ENCODE measurements at regions not wholly inside any gene's neighbourhood (a gene's known extent, or its start where the extent isn't known, plus 50 kb on each side); places are given as distances from the start of the nearest gene placed in this dataset.
A peak's percentile ranks its signal among the peaks of the same experiment; 100 is the strongest.

DNA sequence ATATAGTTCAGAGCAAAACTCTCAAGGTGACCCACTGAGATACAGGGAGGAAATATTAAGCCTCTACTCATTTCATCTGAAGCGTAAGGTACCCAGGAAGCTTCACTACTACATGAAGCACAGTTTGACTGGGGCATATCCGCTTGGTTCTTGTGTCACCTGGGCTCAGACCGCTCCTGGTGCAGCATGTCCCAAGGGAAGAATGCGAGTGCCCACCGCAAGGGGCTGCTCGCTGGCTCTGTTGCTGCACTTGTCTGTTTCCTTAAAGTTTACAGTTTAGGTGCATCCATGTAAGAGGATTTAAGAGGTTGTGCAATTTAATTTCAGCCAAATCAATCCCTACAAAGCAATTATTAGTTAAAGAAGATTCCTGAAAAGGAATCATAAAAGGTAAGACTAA is 507.8 kb downstream of the FBXO15 start:
- no peak overlapping the region for H3K4me3 Mint-ChIP-seq
- H3K27ac ChIP-seq (ENCODE audit: low read depth in 1 of 2, low read length in 2 of 2) = no peak overlapping the region
- no peak overlapping the region for H2AFZ ChIP-seq (ENCODE audit: insufficient read depth, low read depth, low read length, poor library complexity, severe bottlenecking)
- H3K9ac ChIP-seq (ENCODE audit: insufficient read depth, low read length, poor library complexity, severe bottlenecking) = no peak overlapping the region
- peak overlapping the region in 1 of 7 donors; percentile 63 for H3K27ac Mint-ChIP-seq
- H3K27me3 ChIP-seq (ENCODE audit: control insufficient read depth in 2 of 2, insufficient read depth in 2 of 2, low read length in 2 of 2) = no peaks in the 10 kb centered on the region
- H3K9me3 Mint-ChIP-seq = peaks cover 0 to 2% (median 0%) of the 10 kb centered on the region in 7 donors
- H3K4me1 ChIP-seq (ENCODE audit: control insufficient read depth in 1 of 2, insufficient read depth in 2 of 2, low read length in 2 of 2) = no peaks in the 10 kb centered on the region
- no peaks in the 10 kb centered on the region for H3K4me1 Mint-ChIP-seq
- no peaks in the 10 kb centered on the region for H3K79me2 ChIP-seq (ENCODE audit: insufficient read depth, low read length)
- intact Hi-C loops (cut with micrococcal nuclease) = no loop called here
- H3K36me3 ChIP-seq (replicated peaks in 1 of 2; ENCODE audit: control insufficient read depth in 1 of 2, insufficient read depth in 2 of 2, low read length in 2 of 2) = no peaks in the 10 kb centered on the region
- H3K9me3 ChIP-seq (replicated peaks in 1 of 2; ENCODE audit: control insufficient read depth in 1 of 2, insufficient read depth in 1 of 2, low read length in 2 of 2) = no peaks in the 10 kb centered on the region
- no peaks in the 10 kb centered on the region for H4K20me1 ChIP-seq (ENCODE audit: insufficient read depth, low read length)
- TF ChIP-seq, protein P1, sequence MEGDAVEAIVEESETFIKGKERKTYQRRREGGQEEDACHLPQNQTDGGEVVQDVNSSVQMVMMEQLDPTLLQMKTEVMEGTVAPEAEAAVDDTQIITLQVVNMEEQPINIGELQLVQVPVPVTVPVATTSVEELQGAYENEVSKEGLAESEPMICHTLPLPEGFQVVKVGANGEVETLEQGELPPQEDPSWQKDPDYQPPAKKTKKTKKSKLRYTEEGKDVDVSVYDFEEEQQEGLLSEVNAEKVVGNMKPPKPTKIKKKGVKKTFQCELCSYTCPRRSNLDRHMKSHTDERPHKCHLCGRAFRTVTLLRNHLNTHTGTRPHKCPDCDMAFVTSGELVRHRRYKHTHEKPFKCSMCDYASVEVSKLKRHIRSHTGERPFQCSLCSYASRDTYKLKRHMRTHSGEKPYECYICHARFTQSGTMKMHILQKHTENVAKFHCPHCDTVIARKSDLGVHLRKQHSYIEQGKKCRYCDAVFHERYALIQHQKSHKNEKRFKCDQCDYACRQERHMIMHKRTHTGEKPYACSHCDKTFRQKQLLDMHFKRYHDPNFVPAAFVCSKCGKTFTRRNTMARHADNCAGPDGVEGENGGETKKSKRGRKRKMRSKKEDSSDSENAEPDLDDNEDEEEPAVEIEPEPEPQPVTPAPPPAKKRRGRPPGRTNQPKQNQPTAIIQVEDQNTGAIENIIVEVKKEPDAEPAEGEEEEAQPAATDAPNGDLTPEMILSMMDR (IDR thresholded peaks at IDR 0.05) = no peak
- 86% methylated on average over 4 of the region's 6 CpGs for WGBS (ENCODE audit: insufficient coverage)
- no peaks in the 10 kb centered on the region for H3K27me3 Mint-ChIP-seq (ENCODE audit: low read depth in 3 of 3)
- no peak overlapping the region for H3K4me2 ChIP-seq (replicated peaks; ENCODE audit: extremely low read depth, low read length, poor library complexity, severe bottlenecking)
- H3K36me3 Mint-ChIP-seq = no peaks in the 10 kb centered on the region
- no peak for DNase-seq
- no peak overlapping the region for H3K4me3 ChIP-seq (replicated peaks in 1 of 3; ENCODE audit: low read depth in 2 of 3, low read length in 3 of 3)

GRCh38 chr18:73638709-73639108 is 508.9 kb downstream of the FBXO15 start:
- Histone ChIP-seq H3K27me3 (ENCODE audit: control insufficient read depth in 2 of 2, insufficient read depth in 2 of 2, low read length in 2 of 2) (no peaks in the 10 kb centered on the region), H3K9ac (ENCODE audit: insufficient read depth, low read length, poor library complexity, severe bottlenecking) (no peak overlapping the region), H3K27ac (ENCODE audit: low read depth in 1 of 2, low read length in 2 of 2) (no peak overlapping the region), H3K4me2 (replicated peaks; ENCODE audit: extremely low read depth, low read length, poor library complexity, severe bottlenecking) (no peak overlapping the region), H3K36me3 (replicated peaks in 1 of 2; ENCODE audit: control insufficient read depth in 1 of 2, insufficient read depth in 2 of 2, low read length in 2 of 2) (no peaks in the 10 kb centered on the region), H2AFZ (ENCODE audit: insufficient read depth, low read depth, low read length, poor library complexity, severe bottlenecking) (no peak overlapping the region), H3K9me3 (replicated peaks in 1 of 2; ENCODE audit: control insufficient read depth in 1 of 2, insufficient read depth in 1 of 2, low read length in 2 of 2) (no peaks in the 10 kb centered on the region), H4K20me1 (ENCODE audit: insufficient read depth, low read length) (no peaks in the 10 kb centered on the region), H3K4me1 (ENCODE audit: control insufficient read depth in 1 of 2, insufficient read depth in 2 of 2, low read length in 2 of 2) (no peaks in the 10 kb centered on the region), H3K4me3 (replicated peaks in 1 of 3; ENCODE audit: low read depth in 2 of 3, low read length in 3 of 3) (no peak overlapping the region), H3K79me2 (ENCODE audit: insufficient read depth, low read length) (no peaks in the 10 kb centered on the region)
- no peaks in the 10 kb centered on the region for H3K36me3 Mint-ChIP-seq
- H3K4me1 Mint-ChIP-seq = no peaks in the 10 kb centered on the region
- H3K9me3 Mint-ChIP-seq = peaks cover 0 to 2% (median 0%) of the 10 kb centered on the region in 7 donors
- intact Hi-C loops (cut with micrococcal nuclease) = no loop called here
- DNase-seq = no peak
- TF ChIP-seq, protein P1 (IDR thresholded peaks at IDR 0.05) = no peak
- H3K27me3 Mint-ChIP-seq (ENCODE audit: low read depth in 3 of 3) = no peaks in the 10 kb centered on the region
- no peak overlapping the region for H3K27ac Mint-ChIP-seq
- no peak overlapping the region for H3K4me3 Mint-ChIP-seq

Measured in CD14-positive monocyte (primary cell).